ENCODE measurements at regions not wholly inside any gene's neighbourhood (a gene's known extent, or its start where the extent isn't known, plus 50 kb on each side); places are given as distances from the start of the nearest gene placed in this dataset.

GRCh38 chr14:96676166-96676565 lies 121.0 kb upstream of the VRK1 start (continued):
- TF ChIP-seq ZNF347 (CRISPR knock-in tag; IDR thresholded peaks at IDR 0.05; ENCODE audit: low read depth), result no peak
- TF ChIP-seq TAF15 (IDR thresholded peaks at IDR 0.05; ENCODE audit: low read depth, low read length), result no peak
- TF ChIP-seq NEUROD1 (IDR thresholded peaks at IDR 0.05; ENCODE audit: borderline replicate concordance, low read depth, low read length, partially characterized antibody), result no peak
- no peak for TF ChIP-seq SAP30 (IDR thresholded peaks at IDR 0.05; ENCODE audit: borderline replicate concordance, insufficient read depth, low read depth, low read length, poor library complexity, severe bottlenecking)
- TF ChIP-seq NFE2L1 (tag; IDR thresholded peaks at IDR 0.05; ENCODE audit: borderline replicate concordance, low read depth), result no peak
- TF ChIP-seq NUFIP1 (IDR thresholded peaks at IDR 0.05; ENCODE audit: partially characterized antibody), result no peak
- no peak for TF ChIP-seq ZNF197 (CRISPR knock-in tag; IDR thresholded peaks at IDR 0.05; ENCODE audit: low read depth)

- Histone ChIP-seq H3K36me3 (ENCODE audit: control insufficient read depth, insufficient read depth, low read length) (no peaks in the 10 kb centered on the region), H3K4me3 (no peak overlapping the region), H3K9me1 (ENCODE audit: control insufficient read depth, insufficient read depth, low read length) (no peaks in the 10 kb centered on the region), H3K4me1 (replicated peaks in 1 of 2; ENCODE audit: control insufficient read depth in 2 of 2, insufficient read depth in 2 of 2, low read length in 2 of 2) (no peaks in the 10 kb centered on the region), H3K27me3 (ENCODE audit: control insufficient read depth in 2 of 2, insufficient read depth in 2 of 2, low read length in 2 of 2) (peaks cover 0 to 13% of the 10 kb centered on the region in 2 experiments; a peak in 2 of 5 replicates), H2AFZ (ENCODE audit: low read depth, low read length) (no peak overlapping the region), H4K20me1 (replicated peaks; ENCODE audit: control insufficient read depth, insufficient read depth, low read length) (no peaks in the 10 kb centered on the region), H3K9me3 (replicated peaks; ENCODE audit: control insufficient read depth, insufficient read depth, low read depth, low read length) (no peaks in the 10 kb centered on the region), H3K4me2 (ENCODE audit: insufficient read depth, low read length) (no peak overlapping the region), H3K79me2 (ENCODE audit: control insufficient read depth, insufficient read depth, low read length) (no peaks in the 10 kb centered on the region), H3K27ac (ENCODE audit: extremely low read depth, low read depth, low read length) (no peak overlapping the region), H3K9ac (ENCODE audit: insufficient read depth in 1 of 2, low read depth in 2 of 2, low read length in 2 of 2) (no peak overlapping the region)
- ChIA-PET CTCF (ENCODE audit: low intra/inter-chr PET ratio) (no interaction called here), POLR2A (no interaction called here)
- ATAC-seq (no peak; the same call in 2 of the 3 replicates), FAIRE-seq (no peak), DNase-seq (ENCODE audit: extremely low read depth in 1 of 4, low spot score in 3 of 4) (no peak)
- in situ Hi-C loops (cut with MboI), result no loop called here
- intact Hi-C loops (cut with micrococcal nuclease), result no loop called here
- no TSS peak for BruUV-seq (replicated peaks)
- TF ChIP-seq ZNF277 (CRISPR knock-in tag; IDR thresholded peaks at IDR 0.05; ENCODE audit: borderline replicate concordance) (no peak), PURB (CRISPR knock-in tag; IDR thresholded peaks at IDR 0.05; ENCODE audit: low read depth) (no peak), PBX2 (CRISPR knock-in tag; IDR thresholded peaks at IDR 0.05; ENCODE audit: low read depth) (no peak), PBX2 (tag; conservative IDR thresholded peaks at IDR 0.05; ENCODE audit: low read depth) (peak; percentile 39), YBX1 (IDR thresholded peaks at IDR 0.05) (no peak), ZNF395 (CRISPR knock-in tag; IDR thresholded peaks at IDR 0.05) (no peak), MTA3 (IDR thresholded peaks at IDR 0.05; ENCODE audit: borderline replicate concordance) (no peak), ZNF224 (CRISPR knock-in tag; IDR thresholded peaks at IDR 0.05) (no peak)
- 0% methylated on average over 7 of the region's 7 CpGs for WGBS (ENCODE audit: insufficient coverage, low coverage, missing lambda C conversion rate)
Observed at GRCh38 chr14:96681829-96682228, 115.4 kb upstream of the VRK1 start.

All from K562 (cell line).